ENCODE measurements at regions not wholly inside any gene's neighbourhood (a gene's known extent, or its start where the extent isn't known, plus 50 kb on each side); places are given as distances from the start of the nearest gene placed in this dataset.

GRCh38 chr2:139585101-139585500, 804.9 kb upstream of the NXPH2 start:
- TF ChIP-seq EZH2 (IDR thresholded peaks at IDR 0.05; ENCODE audit: borderline replicate concordance, insufficient read depth, low read length, poor library complexity, severe bottlenecking) (no peak), SMC3 (conservative IDR thresholded peaks at IDR 0.05; ENCODE audit: poor library complexity) (no peak), EP300 (conservative IDR thresholded peaks at IDR 0.05; ENCODE audit: poor library complexity, severe bottlenecking) (no peak), CTCF (IDR thresholded peaks at IDR 0.05; ENCODE audit: poor library complexity, severe bottlenecking) (no peak), REST (IDR thresholded peaks at IDR 0.05; ENCODE audit: borderline replicate concordance) (no peak), POLR2AphosphoS5 (IDR thresholded peaks at IDR 0.05) (no peak), MXI1 (conservative IDR thresholded peaks at IDR 0.05; ENCODE audit: poor library complexity, severe bottlenecking) (no peak)
